Chondrocyte (in vitro differentiated cells): ENCODE measurements at regions not wholly inside any gene's neighbourhood (a gene's known extent, or its start where the extent isn't known, plus 50 kb on each side); places are given as distances from the start of the nearest gene placed in this dataset.

Experiments used
- DNase-seq: peaks from one replicate; pipeline ENCODE4 v3.0.0; 2021; ENCODE audit warnings: mixed read lengths, low spot score
- H3K27ac Mint-ChIP-seq: one replicate; pipeline ENCODE4 v1.8.0; 2021; ENCODE audit warnings: mild to moderate bottlenecking, moderate library complexity, mixed read lengths; ENCODE audit not compliant: unreplicated experiment
- H3K27me3 Mint-ChIP-seq: 2 replicates; pipeline ENCODE4 v1.8.0; 2021; ENCODE audit warnings: low read depth, mixed read lengths
- H3K36me3 Mint-ChIP-seq: 2 replicates; pipeline ENCODE4 v1.8.0; 2021; ENCODE audit warnings: low read depth, mixed read lengths
- H3K4me1 Mint-ChIP-seq: 2 replicates; pipeline ENCODE4 v1.8.0; 2021; ENCODE audit warnings: low read depth, mild to moderate bottlenecking, mixed read lengths
- H3K4me3 Mint-ChIP-seq: one replicate; pipeline ENCODE4 v1.8.0; 2021; ENCODE audit warnings: mild to moderate bottlenecking, moderate library complexity, mixed read lengths; ENCODE audit not compliant: unreplicated experiment
- H3K9me3 Mint-ChIP-seq: 2 replicates; pipeline ENCODE4 v1.8.0; 2021; ENCODE audit warnings: low read depth, mixed read lengths
- TF ChIP-seq, protein P1 (sequence below): fragments of 200-600 bp; sonication (generic); IDR thresholded peaks from 2 replicates; pipeline ENCODE4 v1.5.0; 2021; ENCODE audit warnings: antibody characterized with exemption, mild to moderate bottlenecking, moderate library complexity

DNA sequence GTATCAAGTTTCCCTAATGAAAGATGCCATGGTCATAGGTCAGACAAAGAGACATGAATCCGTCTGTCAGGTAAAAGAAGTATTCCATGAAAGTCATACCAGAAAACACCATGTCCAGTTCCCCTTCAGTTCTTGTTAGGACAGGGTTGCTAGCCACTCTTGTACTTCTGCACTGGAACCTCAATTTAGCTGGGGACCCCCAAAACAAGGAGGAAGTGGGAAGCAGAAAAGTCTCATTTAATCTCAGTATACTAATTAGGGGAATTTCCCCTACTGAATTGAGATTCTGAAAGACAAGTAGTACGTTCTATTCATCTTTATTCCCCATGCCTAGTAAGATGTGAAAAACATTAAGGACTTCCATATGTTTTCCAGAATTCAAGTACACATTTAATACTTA is 1289.9 kb upstream of the B3GALT2 start:
- TF ChIP-seq, protein P1, sequence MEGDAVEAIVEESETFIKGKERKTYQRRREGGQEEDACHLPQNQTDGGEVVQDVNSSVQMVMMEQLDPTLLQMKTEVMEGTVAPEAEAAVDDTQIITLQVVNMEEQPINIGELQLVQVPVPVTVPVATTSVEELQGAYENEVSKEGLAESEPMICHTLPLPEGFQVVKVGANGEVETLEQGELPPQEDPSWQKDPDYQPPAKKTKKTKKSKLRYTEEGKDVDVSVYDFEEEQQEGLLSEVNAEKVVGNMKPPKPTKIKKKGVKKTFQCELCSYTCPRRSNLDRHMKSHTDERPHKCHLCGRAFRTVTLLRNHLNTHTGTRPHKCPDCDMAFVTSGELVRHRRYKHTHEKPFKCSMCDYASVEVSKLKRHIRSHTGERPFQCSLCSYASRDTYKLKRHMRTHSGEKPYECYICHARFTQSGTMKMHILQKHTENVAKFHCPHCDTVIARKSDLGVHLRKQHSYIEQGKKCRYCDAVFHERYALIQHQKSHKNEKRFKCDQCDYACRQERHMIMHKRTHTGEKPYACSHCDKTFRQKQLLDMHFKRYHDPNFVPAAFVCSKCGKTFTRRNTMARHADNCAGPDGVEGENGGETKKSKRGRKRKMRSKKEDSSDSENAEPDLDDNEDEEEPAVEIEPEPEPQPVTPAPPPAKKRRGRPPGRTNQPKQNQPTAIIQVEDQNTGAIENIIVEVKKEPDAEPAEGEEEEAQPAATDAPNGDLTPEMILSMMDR: no peak
- Mint-ChIP-seq H3K27me3 (no peaks in the 10 kb centered on the region), H3K36me3 (no peaks in the 10 kb centered on the region), H3K27ac (no peak overlapping the region), H3K4me3 (no peak overlapping the region), H3K4me1 (peaks cover 30% of the 10 kb centered on the region), H3K9me3 (no peaks in the 10 kb centered on the region)
- DNase-seq: no peak

- TF ChIP-seq, protein P1: no peak
- Mint-ChIP-seq H3K4me3 (no peak overlapping the region), H3K9me3 (no peaks in the 10 kb centered on the region), H3K27ac (no peak overlapping the region), H3K27me3 (no peaks in the 10 kb centered on the region), H3K36me3 (no peaks in the 10 kb centered on the region), H3K4me1 (peaks cover 30% of the 10 kb centered on the region)
- no peak for DNase-seq
These were observed 1288.3 kb upstream of the B3GALT2 start for GRCh38 chr1:194474701-194475100.

- Mint-ChIP-seq H3K36me3 (no peaks in the 10 kb centered on the region), H3K27me3 (no peaks in the 10 kb centered on the region), H3K27ac (no peak overlapping the region), H3K9me3 (no peaks in the 10 kb centered on the region), H3K4me1 (peaks cover 30% of the 10 kb centered on the region), H3K4me3 (no peak overlapping the region)
- DNase-seq: no peak
- TF ChIP-seq, protein P1: no peak
These were observed 1287.4 kb upstream of the B3GALT2 start for GRCh38 chr1:194473766-194474165.

- Mint-ChIP-seq H3K27me3 (no peaks in the 10 kb centered on the region), H3K36me3 (no peaks in the 10 kb centered on the region), H3K4me3 (no peak overlapping the region), H3K4me1 (peaks cover 7% of the 10 kb centered on the region), H3K27ac (no peak overlapping the region), H3K9me3 (no peaks in the 10 kb centered on the region)
- TF ChIP-seq, protein P1: no peak
- DNase-seq: no peak
These were observed 1282.9 kb upstream of the B3GALT2 start for GRCh38 chr1:194469282-194469681.

DNA sequence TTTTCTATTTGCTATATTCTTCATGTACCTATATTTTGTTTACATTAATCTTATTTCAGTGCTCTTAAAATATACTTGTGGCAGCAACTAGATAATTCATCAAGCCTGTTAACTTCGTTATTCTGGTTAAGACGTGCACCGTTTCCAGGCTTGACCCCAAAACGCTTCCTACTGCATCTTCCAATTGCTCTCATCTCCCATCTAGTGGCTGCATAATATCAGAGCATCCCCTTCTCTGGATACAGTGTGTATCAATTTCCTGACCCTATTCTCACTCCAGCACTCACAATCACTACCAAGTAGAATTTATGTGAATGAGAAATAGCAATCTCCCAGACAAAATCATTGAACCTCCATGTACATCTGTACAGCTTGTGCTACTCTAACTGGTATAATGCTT is 1280.3 kb upstream of the B3GALT2 start:
- H3K36me3 Mint-ChIP-seq: no peaks in the 10 kb centered on the region
- no peaks in the 10 kb centered on the region for H3K27me3 Mint-ChIP-seq
- H3K4me3 Mint-ChIP-seq: no peak overlapping the region
- H3K9me3 Mint-ChIP-seq: no peaks in the 10 kb centered on the region
- H3K4me1 Mint-ChIP-seq: no peaks in the 10 kb centered on the region
- TF ChIP-seq, protein P1: peak; percentile 71
- H3K27ac Mint-ChIP-seq: no peak overlapping the region
- no peak for DNase-seq
